Uterus (tissue), 2 donors: ENCODE measurements at regions not wholly inside any gene's neighbourhood (a gene's known extent, or its start where the extent isn't known, plus 50 kb on each side); places are given as distances from the start of the nearest gene placed in this dataset.

ENCODE experiments used
- POLR2A ChIP-seq, 2 donors: fragments of 450-650 bp; IDR thresholded peaks; one replicate each; pipeline ENCODE4 v1.6.1; 2016; ENCODE audit warnings: antibody characterized with exemption in 2 of 2, mild to moderate bottlenecking in 1 of 2, moderate library complexity in 1 of 2
- TF ChIP-seq, protein P1 (sequence below), 4 experiments: fragments of 200-600 bp in 2 of 4; fragments of 450-650 bp in 2 of 4; sonication (generic) in 2 of 4; IDR thresholded peaks; one replicate each; pipeline ENCODE4 v1.5.1; 2016 to 2019; ENCODE audit warnings: antibody characterized with exemption in 4 of 4, mild to moderate bottlenecking in 2 of 4, moderate library complexity in 1 of 4

DNA sequence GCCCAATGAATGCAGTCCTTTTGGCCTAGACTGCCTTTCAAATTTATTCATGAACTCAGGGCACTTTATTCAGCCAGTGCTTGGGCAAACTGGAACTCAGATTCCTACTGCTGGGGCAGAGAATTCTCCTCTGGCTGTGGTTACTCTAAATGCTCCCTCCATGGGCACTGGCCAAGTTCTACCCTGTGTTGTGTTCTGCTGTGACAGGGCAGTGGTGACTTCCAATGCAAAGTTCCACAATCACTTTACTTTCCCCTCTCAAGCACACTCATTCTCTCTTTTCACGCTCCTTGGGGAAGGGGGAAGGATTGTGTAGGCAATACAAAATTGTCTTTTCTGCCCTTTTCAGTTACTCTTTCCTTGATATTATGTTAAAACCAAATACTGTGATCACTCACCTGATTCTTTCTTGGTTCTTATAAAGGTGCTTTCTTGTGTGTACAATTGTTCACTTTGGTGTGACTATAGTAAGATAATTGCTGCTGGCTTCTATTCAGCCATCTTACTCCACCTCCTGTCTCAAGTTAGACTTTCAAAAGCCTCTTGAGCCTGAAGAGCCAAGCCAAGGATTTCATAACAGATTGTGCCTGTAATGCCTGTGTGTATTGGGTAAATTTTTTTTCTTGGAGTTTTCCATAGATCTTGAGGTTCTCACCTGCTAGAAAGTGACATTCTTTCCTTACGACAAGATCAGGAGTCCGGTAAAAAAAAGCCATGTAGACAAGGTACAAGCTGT, 1078.6 kb downstream of the FAM133A start:
- TF ChIP-seq, protein P1, sequence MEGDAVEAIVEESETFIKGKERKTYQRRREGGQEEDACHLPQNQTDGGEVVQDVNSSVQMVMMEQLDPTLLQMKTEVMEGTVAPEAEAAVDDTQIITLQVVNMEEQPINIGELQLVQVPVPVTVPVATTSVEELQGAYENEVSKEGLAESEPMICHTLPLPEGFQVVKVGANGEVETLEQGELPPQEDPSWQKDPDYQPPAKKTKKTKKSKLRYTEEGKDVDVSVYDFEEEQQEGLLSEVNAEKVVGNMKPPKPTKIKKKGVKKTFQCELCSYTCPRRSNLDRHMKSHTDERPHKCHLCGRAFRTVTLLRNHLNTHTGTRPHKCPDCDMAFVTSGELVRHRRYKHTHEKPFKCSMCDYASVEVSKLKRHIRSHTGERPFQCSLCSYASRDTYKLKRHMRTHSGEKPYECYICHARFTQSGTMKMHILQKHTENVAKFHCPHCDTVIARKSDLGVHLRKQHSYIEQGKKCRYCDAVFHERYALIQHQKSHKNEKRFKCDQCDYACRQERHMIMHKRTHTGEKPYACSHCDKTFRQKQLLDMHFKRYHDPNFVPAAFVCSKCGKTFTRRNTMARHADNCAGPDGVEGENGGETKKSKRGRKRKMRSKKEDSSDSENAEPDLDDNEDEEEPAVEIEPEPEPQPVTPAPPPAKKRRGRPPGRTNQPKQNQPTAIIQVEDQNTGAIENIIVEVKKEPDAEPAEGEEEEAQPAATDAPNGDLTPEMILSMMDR (IDR thresholded peaks at IDR 0.05): no peak
- no peak for TF ChIP-seq POLR2A (IDR thresholded peaks at IDR 0.05)
